C4-2B (cell line): ENCODE measurements at regions not wholly inside any gene's neighbourhood (a gene's known extent, or its start where the extent isn't known, plus 50 kb on each side); places are given as distances from the start of the nearest gene placed in this dataset.

Experiments
- ZFX ChIP-seq: fragments of 450-650 bp; IDR thresholded peaks from 2 replicates; pipeline ENCODE4 v1.6.1; 2017
- TF ChIP-seq, protein P1 (sequence below): fragments of 450-650 bp; conservative IDR thresholded peaks from 2 replicates; pipeline ENCODE4 v1.5.1; 2017; ENCODE audit warnings: mild to moderate bottlenecking

GRCh38 chr11:93922830-93923229 is 72.4 kb upstream of the VSTM5 start:
- TF ChIP-seq, protein P1, sequence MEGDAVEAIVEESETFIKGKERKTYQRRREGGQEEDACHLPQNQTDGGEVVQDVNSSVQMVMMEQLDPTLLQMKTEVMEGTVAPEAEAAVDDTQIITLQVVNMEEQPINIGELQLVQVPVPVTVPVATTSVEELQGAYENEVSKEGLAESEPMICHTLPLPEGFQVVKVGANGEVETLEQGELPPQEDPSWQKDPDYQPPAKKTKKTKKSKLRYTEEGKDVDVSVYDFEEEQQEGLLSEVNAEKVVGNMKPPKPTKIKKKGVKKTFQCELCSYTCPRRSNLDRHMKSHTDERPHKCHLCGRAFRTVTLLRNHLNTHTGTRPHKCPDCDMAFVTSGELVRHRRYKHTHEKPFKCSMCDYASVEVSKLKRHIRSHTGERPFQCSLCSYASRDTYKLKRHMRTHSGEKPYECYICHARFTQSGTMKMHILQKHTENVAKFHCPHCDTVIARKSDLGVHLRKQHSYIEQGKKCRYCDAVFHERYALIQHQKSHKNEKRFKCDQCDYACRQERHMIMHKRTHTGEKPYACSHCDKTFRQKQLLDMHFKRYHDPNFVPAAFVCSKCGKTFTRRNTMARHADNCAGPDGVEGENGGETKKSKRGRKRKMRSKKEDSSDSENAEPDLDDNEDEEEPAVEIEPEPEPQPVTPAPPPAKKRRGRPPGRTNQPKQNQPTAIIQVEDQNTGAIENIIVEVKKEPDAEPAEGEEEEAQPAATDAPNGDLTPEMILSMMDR = no peak
- TF ChIP-seq ZFX = no peak
